GM23248 (cell line): ENCODE measurements at regions not wholly inside any gene's neighbourhood (a gene's known extent, or its start where the extent isn't known, plus 50 kb on each side); places are given as distances from the start of the nearest gene placed in this dataset.

Source experiments
- EZH2 ChIP-seq: fragments of 200-600 bp; sonication (generic); IDR thresholded peaks from 2 replicates; pipeline ENCODE4 v1.6.1; 2018; ENCODE audit warnings: antibody characterized with exemption, mild to moderate bottlenecking; ENCODE audit not compliant: insufficient read depth, poor library complexity, severe bottlenecking
- EZH2phosphoT487 ChIP-seq: fragments of 200-600 bp; sonication (generic); IDR thresholded peaks from 2 replicates; pipeline ENCODE4 v1.6.1; 2018; ENCODE audit warnings: antibody characterized with exemption, moderate library complexity, mild to moderate bottlenecking, low read depth; ENCODE audit not compliant: insufficient read depth

DNA sequence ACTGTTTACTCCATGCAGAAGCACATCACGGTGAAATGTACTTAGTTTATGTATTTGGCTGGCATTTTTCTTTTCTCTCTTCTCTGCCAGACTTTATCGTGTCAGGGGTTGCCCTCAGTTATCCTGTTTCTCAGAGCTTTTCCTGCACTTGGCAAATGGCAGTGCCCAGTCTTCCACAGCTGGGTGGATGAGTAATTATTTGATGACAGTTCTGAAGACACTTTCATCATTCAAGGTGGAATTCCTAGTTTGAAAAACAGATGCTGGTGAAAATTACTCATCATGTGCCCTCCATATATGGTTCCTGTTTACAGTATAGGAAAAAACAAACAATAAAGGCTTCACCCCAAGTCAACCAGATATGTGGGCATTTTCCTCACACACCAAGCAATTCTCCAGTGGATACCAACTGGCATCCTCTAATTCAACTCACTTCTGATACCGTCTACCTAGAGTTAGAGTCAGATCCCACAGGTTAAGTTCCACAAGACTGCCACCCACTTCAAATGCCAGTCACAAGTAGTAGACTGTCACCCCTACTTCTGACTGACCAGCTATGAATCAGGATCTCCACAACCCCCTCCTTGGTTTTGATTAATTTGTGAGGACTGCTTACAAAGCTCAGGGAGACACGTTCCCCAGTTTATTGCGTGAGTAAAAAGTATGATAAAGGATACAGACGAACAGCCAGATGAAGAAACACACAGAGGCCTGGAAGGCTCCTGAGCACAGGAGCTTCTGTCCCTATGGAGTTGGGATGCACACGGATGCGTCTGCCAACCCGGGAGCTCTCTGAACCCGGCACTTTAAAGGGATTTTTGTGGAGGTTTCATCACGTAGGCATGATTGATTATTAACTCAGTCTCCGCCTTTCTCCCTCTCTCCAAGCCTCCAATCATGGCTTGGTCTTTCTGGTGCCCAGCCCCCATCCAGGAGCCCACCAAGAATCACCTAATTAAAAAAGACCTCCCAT lies 72.9 kb downstream of the CLDN34 start:
- no peak for TF ChIP-seq EZH2
- TF ChIP-seq EZH2phosphoT487: no peak
